ENCODE measurements at regions not wholly inside any gene's neighbourhood (a gene's known extent, or its start where the extent isn't known, plus 50 kb on each side); places are given as distances from the start of the nearest gene placed in this dataset.

GRCh38 chr3:104458657-104459056, 908.1 kb upstream of the ALCAM start:
- Histone ChIP-seq H3K4me1 (ENCODE audit: control insufficient read depth, insufficient read depth, low read length, poor library complexity, severe bottlenecking) (peaks cover 2% of the 10 kb centered on the region), H3K27ac (ENCODE audit: low read depth, low read length, severe bottlenecking) (no peak overlapping the region), H3K36me3 (ENCODE audit: control insufficient read depth, insufficient read depth, low read length) (no peaks in the 10 kb centered on the region), H3K9me3 (ENCODE audit: control insufficient read depth, low read length) (no peaks in the 10 kb centered on the region), H3K4me3 (ENCODE audit: extremely low read depth, insufficient read depth, low read length, poor library complexity, severe bottlenecking) (no peak overlapping the region)

- Histone ChIP-seq H3K36me3 (ENCODE audit: control insufficient read depth, insufficient read depth, low read length) (no peaks in the 10 kb centered on the region), H3K27ac (ENCODE audit: low read depth, low read length, severe bottlenecking) (peak overlapping the region; percentile 10)
- 33 to 57% methylated on average over 1 of the region's 1 CpG for WGBS, 2 experiments (ENCODE audit: insufficient coverage in 2 of 2)
Observed at GRCh38 chr3:104460477-104461406, 906.0 kb upstream of the ALCAM start.

DNA sequence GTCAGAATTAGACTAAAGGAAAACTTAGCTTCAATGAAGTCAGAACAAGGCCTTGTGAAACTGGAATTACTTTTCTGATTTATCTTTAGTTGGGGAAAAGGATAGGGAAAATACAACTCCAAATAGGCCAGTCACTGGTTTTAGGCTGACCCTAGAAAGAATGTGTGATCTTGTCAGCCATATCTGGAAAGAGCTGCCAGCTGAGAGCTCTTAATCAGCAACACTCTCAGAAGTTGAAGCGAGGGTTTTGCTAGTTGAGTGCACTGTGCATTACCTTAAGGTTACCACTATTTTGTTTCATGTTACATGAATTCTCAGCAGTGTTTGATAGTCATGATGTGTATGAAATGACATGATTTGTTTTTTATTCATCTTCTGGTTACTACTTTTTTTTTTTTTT, 905.3 kb upstream of the ALCAM start:
- Histone ChIP-seq H3K4me3 (ENCODE audit: extremely low read depth, insufficient read depth, low read length, poor library complexity, severe bottlenecking) (no peak overlapping the region), H3K36me3 (ENCODE audit: control insufficient read depth, insufficient read depth, low read length) (no peaks in the 10 kb centered on the region), H3K9me3 (ENCODE audit: control insufficient read depth, low read length) (no peaks in the 10 kb centered on the region), H3K27ac (ENCODE audit: low read depth, low read length, severe bottlenecking) (peak overlapping the region; percentile 3), H3K4me1 (ENCODE audit: control insufficient read depth, insufficient read depth, low read length, poor library complexity, severe bottlenecking) (peaks cover 2% of the 10 kb centered on the region)
- WGBS, 2 experiments (ENCODE audit: insufficient coverage in 2 of 2), result 100% methylated on average over 1 of the region's 1 CpG; no CpG with 5 or more reads in 1 of the 2 experiments

More at GRCh38 chr3:104460477-104461406, 906.0 kb upstream of the ALCAM start:
- Histone ChIP-seq H3K4me3 (ENCODE audit: extremely low read depth, insufficient read depth, low read length, poor library complexity, severe bottlenecking) (no peak overlapping the region), H3K4me1 (ENCODE audit: control insufficient read depth, insufficient read depth, low read length, poor library complexity, severe bottlenecking) (peaks cover 2% of the 10 kb centered on the region), H3K9me3 (ENCODE audit: control insufficient read depth, low read length) (no peaks in the 10 kb centered on the region)

GRCh38 chr3:104472221-104472620, 894.5 kb upstream of the ALCAM start:
- no peaks in the 10 kb centered on the region for H3K36me3 ChIP-seq (ENCODE audit: control insufficient read depth, insufficient read depth, low read length)
- 100% methylated on average over 1 of the region's 3 CpGs; no CpG with 5 or more reads in 1 of the 2 experiments for WGBS, 2 experiments (ENCODE audit: insufficient coverage in 2 of 2)
- no peak overlapping the region for H3K27ac ChIP-seq (ENCODE audit: low read depth, low read length, severe bottlenecking)
- H3K4me3 ChIP-seq (ENCODE audit: extremely low read depth, insufficient read depth, low read length, poor library complexity, severe bottlenecking), result no peak overlapping the region
- no peaks in the 10 kb centered on the region for H3K4me1 ChIP-seq (ENCODE audit: control insufficient read depth, insufficient read depth, low read length, poor library complexity, severe bottlenecking)
- H3K9me3 ChIP-seq (ENCODE audit: control insufficient read depth, low read length), result peaks cover 18% of the 10 kb centered on the region

- no CpG with 5 or more reads among the region's 1 CpG for WGBS, 2 experiments (ENCODE audit: insufficient coverage in 2 of 2)
- H3K4me3 ChIP-seq (ENCODE audit: extremely low read depth, insufficient read depth, low read length, poor library complexity, severe bottlenecking), result no peak overlapping the region
- no peaks in the 10 kb centered on the region for H3K36me3 ChIP-seq (ENCODE audit: control insufficient read depth, insufficient read depth, low read length)
- H3K4me1 ChIP-seq (ENCODE audit: control insufficient read depth, insufficient read depth, low read length, poor library complexity, severe bottlenecking), result no peaks in the 10 kb centered on the region
- H3K27ac ChIP-seq (ENCODE audit: low read depth, low read length, severe bottlenecking), result no peak overlapping the region
- H3K9me3 ChIP-seq (ENCODE audit: control insufficient read depth, low read length), result peaks cover 18% of the 10 kb centered on the region
Observed at GRCh38 chr3:104474011-104474410, 892.7 kb upstream of the ALCAM start.

DNA sequence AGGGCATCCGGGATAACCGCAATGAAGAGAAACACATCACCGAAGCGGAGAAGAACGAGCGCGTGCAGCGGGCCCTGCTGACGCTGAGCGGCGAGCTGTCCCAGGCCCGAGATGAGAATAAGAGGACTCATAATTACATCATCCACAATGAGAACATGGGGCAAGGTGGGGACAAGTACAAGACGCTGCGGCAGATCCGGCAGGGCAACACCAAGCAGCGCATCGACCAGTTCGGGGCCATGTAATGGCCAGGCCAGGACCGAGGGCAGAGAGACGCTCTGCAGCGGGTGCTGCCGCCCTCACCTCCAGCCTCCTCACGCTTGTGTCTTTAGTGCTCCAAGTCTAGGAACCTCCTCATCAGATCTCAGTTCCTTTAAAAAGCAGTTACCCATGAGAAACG, 863.7 kb upstream of the ALCAM start:
- Histone ChIP-seq H3K4me3 (ENCODE audit: extremely low read depth, insufficient read depth, low read length, poor library complexity, severe bottlenecking) (no peak overlapping the region), H3K9me3 (ENCODE audit: control insufficient read depth, low read length) (no peaks in the 10 kb centered on the region), H3K4me1 (ENCODE audit: control insufficient read depth, insufficient read depth, low read length, poor library complexity, severe bottlenecking) (no peaks in the 10 kb centered on the region), H3K36me3 (ENCODE audit: control insufficient read depth, insufficient read depth, low read length) (no peaks in the 10 kb centered on the region), H3K27ac (ENCODE audit: low read depth, low read length, severe bottlenecking) (no peak overlapping the region)
- 96 to 97% methylated on average over 17 to 22 of the region's 24 CpGs for WGBS, 2 experiments (ENCODE audit: insufficient coverage in 2 of 2)

DNA sequence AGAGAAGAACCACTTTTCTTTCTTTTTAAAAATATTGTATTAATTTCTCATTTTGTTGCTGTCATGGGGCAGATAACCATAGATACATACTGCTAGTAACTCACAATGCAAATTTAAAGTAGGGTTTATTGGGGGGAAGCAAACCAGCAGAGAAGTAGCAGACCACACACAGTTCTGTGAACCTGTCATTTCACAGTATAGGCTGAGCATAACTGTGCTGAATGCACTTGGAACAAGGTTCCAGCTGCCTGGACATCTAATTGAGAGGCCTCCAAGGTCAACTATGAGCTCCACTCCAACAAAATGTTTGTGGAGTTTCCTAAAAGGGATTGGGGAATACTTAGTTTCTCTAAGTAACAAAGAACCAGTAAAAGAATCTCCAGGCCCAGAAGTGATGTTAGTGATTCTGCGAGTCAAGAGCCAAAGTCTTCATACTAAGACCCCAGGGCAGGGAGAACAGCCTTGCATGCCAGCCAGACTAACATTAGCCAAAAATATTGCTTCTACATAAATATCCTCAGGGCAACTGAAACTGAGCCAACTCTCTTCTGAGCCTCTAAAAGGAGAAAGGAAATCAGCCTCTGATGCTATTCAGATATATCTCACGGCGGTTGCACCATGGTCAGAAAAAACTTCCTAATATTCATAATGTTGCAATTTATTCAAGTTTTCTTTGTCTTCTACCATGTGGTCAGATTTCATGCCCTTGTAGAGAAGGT, 856.4 kb upstream of the ALCAM start:
- WGBS, 2 experiments (ENCODE audit: insufficient coverage in 2 of 2), result no CpG with 5 or more reads among the region's 3 CpGs
- Histone ChIP-seq H3K36me3 (ENCODE audit: control insufficient read depth, insufficient read depth, low read length) (no peaks in the 10 kb centered on the region), H3K4me3 (ENCODE audit: extremely low read depth, insufficient read depth, low read length, poor library complexity, severe bottlenecking) (no peak overlapping the region), H3K27ac (ENCODE audit: low read depth, low read length, severe bottlenecking) (no peak overlapping the region), H3K9me3 (ENCODE audit: control insufficient read depth, low read length) (no peaks in the 10 kb centered on the region), H3K4me1 (ENCODE audit: control insufficient read depth, insufficient read depth, low read length, poor library complexity, severe bottlenecking) (no peaks in the 10 kb centered on the region)

DNA sequence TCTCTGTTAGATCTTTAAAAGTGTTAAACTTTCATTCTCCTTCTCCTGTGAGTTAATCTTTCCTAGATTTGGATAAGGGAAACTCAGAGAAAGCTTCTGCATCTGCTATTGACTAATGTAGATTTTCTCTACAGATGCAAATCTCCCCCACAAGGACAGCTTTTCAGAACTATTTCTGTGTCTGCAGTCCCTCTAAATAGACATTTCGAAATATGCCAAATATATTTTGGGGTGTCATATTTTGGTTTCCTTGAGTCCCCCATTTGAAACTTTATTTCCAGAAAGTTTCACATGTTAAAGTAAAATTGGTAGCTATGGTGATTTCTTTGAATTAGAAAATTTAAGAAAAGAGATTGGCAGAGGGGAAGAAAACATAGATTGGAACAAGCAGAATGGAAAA, 852.3 kb upstream of the ALCAM start:
- Histone ChIP-seq H3K27ac (ENCODE audit: low read depth, low read length, severe bottlenecking) (no peak overlapping the region), H3K9me3 (ENCODE audit: control insufficient read depth, low read length) (no peaks in the 10 kb centered on the region), H3K4me1 (ENCODE audit: control insufficient read depth, insufficient read depth, low read length, poor library complexity, severe bottlenecking) (no peaks in the 10 kb centered on the region), H3K4me3 (ENCODE audit: extremely low read depth, insufficient read depth, low read length, poor library complexity, severe bottlenecking) (no peak overlapping the region), H3K36me3 (ENCODE audit: control insufficient read depth, insufficient read depth, low read length) (no peaks in the 10 kb centered on the region)
- no CpG with 5 or more reads among the region's 1 CpG for WGBS, 2 experiments (ENCODE audit: insufficient coverage in 2 of 2)

- Histone ChIP-seq H3K4me1 (ENCODE audit: control insufficient read depth, insufficient read depth, low read length, poor library complexity, severe bottlenecking) (no peaks in the 10 kb centered on the region), H3K27ac (ENCODE audit: low read depth, low read length, severe bottlenecking) (no peak overlapping the region), H3K36me3 (ENCODE audit: control insufficient read depth, insufficient read depth, low read length) (no peaks in the 10 kb centered on the region), H3K4me3 (ENCODE audit: extremely low read depth, insufficient read depth, low read length, poor library complexity, severe bottlenecking) (no peak overlapping the region), H3K9me3 (ENCODE audit: control insufficient read depth, low read length) (no peaks in the 10 kb centered on the region)
- 100% methylated on average over 1 to 2 of the region's 3 CpGs for WGBS, 2 experiments (ENCODE audit: insufficient coverage in 2 of 2)
Observed at GRCh38 chr3:104514776-104515175, 851.9 kb upstream of the ALCAM start.

GRCh38 chr3:104519068-104519467, 847.6 kb upstream of the ALCAM start:
- H3K4me1 ChIP-seq (ENCODE audit: control insufficient read depth, insufficient read depth, low read length, poor library complexity, severe bottlenecking), result no peaks in the 10 kb centered on the region
- H3K36me3 ChIP-seq (ENCODE audit: control insufficient read depth, insufficient read depth, low read length), result no peaks in the 10 kb centered on the region
- H3K27ac ChIP-seq (ENCODE audit: low read depth, low read length, severe bottlenecking), result no peak overlapping the region
- H3K9me3 ChIP-seq (ENCODE audit: control insufficient read depth, low read length), result no peaks in the 10 kb centered on the region
- no peak overlapping the region for H3K4me3 ChIP-seq (ENCODE audit: extremely low read depth, insufficient read depth, low read length, poor library complexity, severe bottlenecking)
- 65% methylated on average over 3 of the region's 4 CpGs for WGBS, 2 experiments (ENCODE audit: insufficient coverage in 2 of 2)
